Fibroblast of the conjunctiva (primary cell): ENCODE measurements at regions not wholly inside any gene's neighbourhood (a gene's known extent, or its start where the extent isn't known, plus 50 kb on each side); places are given as distances from the start of the nearest gene placed in this dataset.
"Not testable (repeated sequence)": the region's sequence is repeated elsewhere in the genome, so short reads cannot be mapped to it uniquely, and the experiment has no call there.

Experiments
- DNase-seq: peaks from one replicate; pipeline ENCODE4 v3.0.0-alpha.2; 2010; ENCODE audit warnings: low read depth

GRCh38 chr1:58190267-58190988 is 356.1 kb downstream of the OMA1 start:
- DNase-seq: no peak

GRCh38 chr1:58189453-58189852 is 357.1 kb downstream of the OMA1 start:
- no peak for DNase-seq

GRCh38 chr1:58183286-58183685 is 363.2 kb downstream of the OMA1 start:
- DNase-seq: no peak

- no peak for DNase-seq
Observed at GRCh38 chr1:58180537-58180936, 366.0 kb downstream of the OMA1 start.

DNA sequence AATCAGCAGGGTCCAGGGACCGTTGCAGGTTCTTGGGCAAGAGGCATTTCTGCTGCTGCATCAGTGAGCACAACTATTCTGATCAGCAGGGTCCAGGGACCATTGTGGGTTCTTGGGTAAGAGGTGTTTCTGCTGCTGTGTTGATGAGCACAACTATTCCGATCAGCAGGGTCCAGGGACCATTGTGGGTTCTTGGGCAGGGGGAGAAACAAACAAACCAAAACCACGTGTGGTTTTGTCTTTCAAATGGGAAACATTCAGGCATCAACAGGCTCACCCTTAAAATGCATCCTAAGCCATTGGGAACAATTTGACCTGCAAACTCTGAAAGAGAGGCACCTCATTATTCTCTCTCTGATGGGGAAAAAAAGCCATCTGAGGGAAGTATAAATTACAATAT is 377.4 kb downstream of the OMA1 start:
- not testable (repeated sequence) for DNase-seq

- DNase-seq: not testable (repeated sequence)
Observed at GRCh38 chr1:58167131-58167530, 379.4 kb downstream of the OMA1 start.

GRCh38 chr1:58166417-58166816 is 380.1 kb downstream of the OMA1 start:
- DNase-seq: no peak

DNA sequence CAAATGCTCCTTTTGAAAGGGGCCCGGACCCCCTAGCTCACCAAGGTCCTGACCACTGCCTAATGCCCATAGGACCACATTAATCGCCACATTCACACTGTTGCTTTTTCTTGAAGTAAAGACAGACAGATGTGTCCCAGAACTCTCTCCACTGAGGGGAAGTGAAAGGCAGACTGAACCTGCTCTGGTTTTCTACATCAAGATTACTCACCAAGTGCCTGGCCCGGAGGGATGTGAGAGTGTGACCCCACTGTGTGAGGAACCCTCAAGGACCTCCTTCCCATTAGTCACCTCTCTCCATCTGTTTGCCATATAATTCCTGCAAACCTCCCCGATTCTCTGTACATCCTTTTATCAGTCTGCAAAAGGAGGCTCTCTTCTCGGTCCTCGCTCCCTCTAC is 381.5 kb downstream of the OMA1 start:
- DNase-seq: no peak

- peak; percentile 35 for DNase-seq
Observed at GRCh38 chr1:58162952-58163550, 383.5 kb downstream of the OMA1 start.

DNA sequence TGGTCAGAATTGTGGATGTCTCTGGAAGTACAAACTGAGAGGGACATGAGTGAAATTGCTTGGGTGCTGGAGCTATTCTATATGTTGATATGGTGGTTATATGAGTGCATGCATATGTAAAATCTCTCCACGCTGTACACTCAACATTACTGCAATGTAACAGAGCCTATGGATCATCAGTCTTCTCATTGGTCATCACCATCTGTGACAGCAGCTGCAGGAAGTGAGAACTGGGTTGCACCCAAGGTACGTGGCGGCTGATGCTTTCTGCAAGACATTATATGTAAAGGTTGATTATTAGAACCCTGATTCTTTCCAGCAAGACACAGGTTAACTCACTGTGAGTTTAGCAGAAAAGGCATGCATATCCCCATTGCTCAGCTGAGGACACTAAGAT is 387.1 kb downstream of the OMA1 start:
- no peak for DNase-seq

- DNase-seq: no peak
Observed at GRCh38 chr1:58158506-58159433, 387.8 kb downstream of the OMA1 start.

DNA sequence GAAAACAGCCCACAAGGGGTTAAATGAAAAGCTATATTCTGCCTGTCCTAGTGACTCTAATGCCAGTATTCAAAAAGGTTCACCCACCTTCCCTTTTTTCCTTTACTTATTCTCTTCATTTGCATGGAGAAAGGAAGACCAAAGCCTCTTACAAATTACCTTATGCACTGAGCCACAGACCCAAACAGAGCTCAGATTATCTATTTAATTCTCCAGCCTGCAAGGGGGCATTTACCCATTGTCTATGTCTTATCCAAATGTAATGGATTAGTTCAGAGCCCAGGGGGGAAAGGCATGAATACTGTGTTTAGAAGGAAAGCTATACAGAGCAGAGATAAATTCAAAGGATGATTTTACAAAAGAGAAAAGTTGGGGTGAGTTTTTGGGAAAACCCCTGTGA is 388.5 kb downstream of the OMA1 start:
- DNase-seq: no peak

DNA sequence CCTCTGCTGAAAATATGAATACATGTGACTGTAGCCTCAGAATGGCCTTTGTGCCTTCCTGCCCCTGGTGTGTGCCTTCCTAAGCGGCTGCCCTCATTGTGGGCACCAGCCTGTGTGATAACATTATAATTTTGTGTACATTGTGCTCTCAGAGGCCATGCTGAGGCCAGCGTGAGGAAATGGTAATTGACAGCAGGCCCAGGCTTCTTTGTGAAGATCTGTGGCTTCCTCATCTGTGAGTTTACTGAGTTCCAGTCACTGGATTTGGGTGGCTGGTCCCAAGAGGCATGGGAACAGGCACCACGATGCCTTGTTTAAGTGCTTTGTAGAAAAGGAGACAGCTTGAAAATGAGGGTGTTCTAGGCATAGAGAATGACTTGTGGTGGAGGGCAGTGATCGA is 389.3 kb downstream of the OMA1 start:
- DNase-seq: no peak

DNA sequence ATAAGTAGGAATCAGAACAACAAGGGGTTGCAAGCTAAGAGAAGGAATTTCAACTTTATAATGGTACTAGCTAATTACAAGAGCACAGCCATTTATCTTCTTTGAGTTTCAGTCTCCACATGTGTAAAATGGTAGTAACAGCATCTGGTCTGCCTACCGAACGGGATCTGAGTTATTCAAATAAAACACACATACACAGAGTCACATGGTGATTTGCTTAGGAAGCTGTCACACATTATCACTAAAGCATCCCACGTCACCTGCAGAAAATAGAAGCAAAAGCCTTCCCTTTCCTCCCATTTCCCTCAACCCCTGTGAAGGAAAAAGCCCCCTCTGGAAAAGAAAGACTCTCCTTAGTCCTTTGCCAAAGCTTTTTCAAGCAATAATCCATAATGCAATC is 389.7 kb downstream of the OMA1 start:
- DNase-seq: no peak

GRCh38 chr1:58156124-58156468 is 390.4 kb downstream of the OMA1 start:
- DNase-seq: no peak

DNA sequence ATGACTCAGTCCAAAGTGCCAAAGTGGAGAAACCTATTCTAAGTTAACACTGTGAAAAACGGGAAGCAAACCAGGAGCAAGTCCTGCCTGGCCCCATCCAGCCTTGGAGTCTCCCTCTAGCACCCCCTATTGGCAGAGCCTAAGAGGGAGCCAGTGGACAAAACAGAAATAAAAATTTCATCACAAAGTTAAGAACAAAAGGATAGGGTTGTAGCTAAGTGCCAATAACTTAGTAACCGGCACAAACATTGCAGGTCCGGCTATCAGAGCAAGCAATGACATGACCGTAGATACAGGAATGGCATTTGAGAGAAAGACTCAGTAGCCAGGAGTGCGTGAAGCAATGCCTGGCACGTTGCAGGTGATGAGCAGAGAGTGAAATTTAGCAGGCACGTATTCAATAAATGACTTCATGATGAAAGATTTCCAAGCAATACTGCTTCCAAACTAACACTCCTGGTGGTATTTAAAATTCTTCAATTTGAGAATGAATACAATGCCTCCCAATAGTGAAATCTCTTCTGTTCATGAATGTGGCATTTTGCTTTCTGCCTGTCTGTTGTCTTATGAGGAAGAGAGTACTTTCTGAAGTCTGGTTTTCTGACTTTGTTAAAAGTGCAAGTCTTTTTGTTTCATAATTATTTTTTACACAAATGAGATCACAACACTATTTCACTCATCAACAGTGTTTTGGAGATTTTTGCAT is 391.0 kb downstream of the OMA1 start:
- DNase-seq: no peak

GRCh38 chr1:58154256-58154655 is 392.3 kb downstream of the OMA1 start:
- DNase-seq: no peak

GRCh38 chr1:58152697-58153096 is 393.8 kb downstream of the OMA1 start:
- DNase-seq: no peak

- DNase-seq: no peak
Observed at GRCh38 chr1:58149271-58149812, 397.2 kb downstream of the OMA1 start.

- DNase-seq: no peak
Observed at GRCh38 chr1:58144698-58145270, 401.7 kb downstream of the OMA1 start.

GRCh38 chr1:58143972-58144697 is 402.4 kb downstream of the OMA1 start:
- no peak for DNase-seq
